PC-9 (cell line): ENCODE measurements at regions not wholly inside any gene's neighbourhood (a gene's known extent, or its start where the extent isn't known, plus 50 kb on each side); places are given as distances from the start of the nearest gene placed in this dataset.

Experiments
- BruUV-seq: library from RNA; stranded (reverse); fragments of 400-500 nt; replicated peaks from 2 replicates; lab custom pipeline; 2021; lab: Mats Ljungman, UMichigan
- CTCF ChIA-PET: fragments of 300-600 bp; sonication (Branson Sonifier 250); formaldehyde crosslinking; loops from one replicate; lab custom pipeline; 2022; ENCODE audit warnings: antibody characterized with exemption; lab: Charles Lee
- POLR2A ChIA-PET: fragments of 300-600 bp; sonication (Branson Sonifier 250); formaldehyde crosslinking; loops from one replicate; lab custom pipeline; 2022; ENCODE audit warnings: antibody characterized with exemption; ENCODE audit not compliant: unreplicated experiment; lab: Charles Lee
- DNase-seq, 2 experiments: peaks; one replicate each; pipeline versions ENCODE4 v3.0.0 to v3.0.0-alpha.2; 2015 to 2022; ENCODE audit warnings: mixed read lengths in 1 of 2
- H2AFZ ChIP-seq: fragments of 200-600 bp; sonication (generic); 2 replicates; pipeline ENCODE4 v1.8.1; 2017; ENCODE audit warnings: antibody characterized with exemption
- H3F3A ChIP-seq: fragments of 200-600 bp; sonication (generic); 2 replicates; pipeline ENCODE4 v1.8.1; 2017; ENCODE audit warnings: antibody characterized with exemption, mild to moderate bottlenecking, low read depth; ENCODE audit not compliant: insufficient read depth
- H3K27ac ChIP-seq: fragments of 200-600 bp; sonication (generic); 2 replicates; pipeline ENCODE4 v1.6.1; 2016; ENCODE audit warnings: mixed run types
- H3K27me3 ChIP-seq: fragments of 200-600 bp; sonication (generic); 2 replicates; pipeline ENCODE4 v1.6.1; 2016; ENCODE audit warnings: low read depth, mixed run types; ENCODE audit not compliant: insufficient read depth
- H3K36me3 ChIP-seq: fragments of 200-600 bp; sonication (generic); 2 replicates; pipeline ENCODE4 v1.6.1; 2016; ENCODE audit warnings: low read depth, mixed run types
- H3K4me1 ChIP-seq: fragments of 200-600 bp; sonication (generic); replicated peaks from 2 replicates; pipeline ENCODE4 v1.6.1; 2016; ENCODE audit warnings: mixed run types; ENCODE audit not compliant: insufficient read depth
- H3K4me2 ChIP-seq: fragments of 200-600 bp; sonication (generic); 2 replicates; pipeline ENCODE4 v1.6.1; 2017; ENCODE audit warnings: mixed run types
- H3K4me3 ChIP-seq: fragments of 200-600 bp; sonication (generic); 2 replicates; pipeline ENCODE4 v1.6.1; 2016; ENCODE audit warnings: mixed run types
- H3K79me2 ChIP-seq: fragments of 200-600 bp; sonication (generic); 2 replicates; pipeline ENCODE4 v1.6.1; 2017; ENCODE audit warnings: low read depth, mixed run types
- H3K9me2 ChIP-seq: fragments of 200-600 bp; sonication (generic); 2 replicates; pipeline ENCODE4 v1.8.1; 2017; ENCODE audit warnings: mild to moderate bottlenecking; ENCODE audit not compliant: insufficient read depth
- H3K9me3 ChIP-seq: fragments of 200-600 bp; sonication (generic); 2 replicates; pipeline ENCODE4 v1.8.1; 2016; ENCODE audit warnings: low read depth; ENCODE audit not compliant: insufficient read depth
- H4K20me1 ChIP-seq: fragments of 200-600 bp; sonication (generic); 2 replicates; pipeline ENCODE4 v1.8.1; 2017; ENCODE audit not compliant: insufficient read depth
- CTCF ChIP-seq: fragments of 200-600 bp; sonication (generic); conservative IDR thresholded peaks from 2 replicates; pipeline ENCODE4 v1.6.1; 2017; ENCODE audit warnings: mixed run types, antibody characterized with exemption, mild to moderate bottlenecking, moderate library complexity
- EZH2 ChIP-seq: fragments of 200-600 bp; sonication (generic); IDR thresholded peaks from 2 replicates; pipeline ENCODE4 v1.8.0; 2017; ENCODE audit warnings: antibody characterized with exemption, low read depth
- intact Hi-C: fragments of 100-400 bp; cut with micrococcal nuclease; formaldehyde crosslinking; loops from one replicate; pipeline ENCODE4 v1.10.0; 2022; ENCODE audit not compliant: unreplicated experiment

DNA sequence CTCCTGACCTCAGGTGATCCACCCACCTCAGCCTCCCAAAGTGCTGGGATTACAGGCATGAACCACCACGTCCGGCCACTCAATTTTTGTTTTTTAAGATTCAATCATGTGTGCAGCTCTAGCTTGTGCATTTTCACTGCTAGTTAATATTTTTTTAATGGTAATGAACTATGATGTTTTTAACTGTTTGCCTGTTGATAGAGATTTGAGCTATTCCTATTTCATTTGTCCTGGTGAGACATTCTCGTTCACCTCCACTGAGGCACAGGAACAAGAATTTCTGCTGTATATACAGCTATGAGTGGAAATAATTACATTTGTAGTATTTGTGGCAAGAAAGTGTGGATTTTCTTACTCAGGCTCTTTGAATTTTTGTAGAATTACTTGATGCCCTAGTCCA lies 137.7 kb upstream of the MYOCD start:
- H2AFZ ChIP-seq = no peak overlapping the region
- H3F3A ChIP-seq = no peaks in the 10 kb centered on the region
- H3K9me3 ChIP-seq = no peaks in the 10 kb centered on the region
- no peak overlapping the region for H3K27ac ChIP-seq
- intact Hi-C loops = no loop called here
- no peak for DNase-seq
- H3K4me1 ChIP-seq = no peaks in the 10 kb centered on the region
- TF ChIP-seq EZH2 (no peak), CTCF (no peak)
- H4K20me1 ChIP-seq = no peaks in the 10 kb centered on the region
- H3K27me3 ChIP-seq = no peaks in the 10 kb centered on the region
- H3K4me2 ChIP-seq = no peak overlapping the region
- CTCF ChIA-PET = no interaction called here
- H3K36me3 ChIP-seq = no peaks in the 10 kb centered on the region
- POLR2A ChIA-PET = no interaction called here
- no peaks in the 10 kb centered on the region for H3K79me2 ChIP-seq
- H3K4me3 ChIP-seq = no peak overlapping the region
- H3K9me2 ChIP-seq = no peaks in the 10 kb centered on the region
- BruUV-seq = no TSS peak

DNA sequence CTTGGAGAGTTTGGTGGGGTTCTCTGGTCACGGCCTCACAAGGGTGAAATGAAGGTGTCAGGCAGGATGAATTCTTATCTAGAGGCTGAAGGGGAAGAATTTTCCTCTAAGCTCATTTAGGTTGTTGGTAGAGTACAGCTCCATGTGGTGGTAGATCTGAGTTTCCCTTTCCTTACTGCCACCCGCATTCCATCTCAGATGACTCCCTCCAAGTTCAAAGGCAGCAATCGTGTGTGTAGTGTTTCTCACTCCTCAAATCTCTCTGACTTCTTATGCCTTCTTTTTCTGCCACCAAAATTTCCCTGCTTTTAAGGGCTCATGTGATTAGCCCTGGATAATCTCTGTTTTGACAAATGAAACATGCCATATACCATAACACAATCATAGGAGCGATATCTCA lies 135.5 kb upstream of the MYOCD start:
- intact Hi-C loops = no loop called here
- H3K4me2 ChIP-seq = no peak overlapping the region

GRCh38 chr17:12536021-12536420 lies 129.7 kb upstream of the MYOCD start:
- no peaks in the 10 kb centered on the region for H3K79me2 ChIP-seq
- H2AFZ ChIP-seq = no peak overlapping the region
- no peaks in the 10 kb centered on the region for H4K20me1 ChIP-seq
- BruUV-seq = no TSS peak
- H3K4me1 ChIP-seq = no peaks in the 10 kb centered on the region
- no peaks in the 10 kb centered on the region for H3K9me2 ChIP-seq
- H3K27ac ChIP-seq = no peak overlapping the region
- no peak overlapping the region for H3K4me3 ChIP-seq
- H3K27me3 ChIP-seq = no peaks in the 10 kb centered on the region
- ChIA-PET CTCF (no interaction called here), POLR2A (no interaction called here)
- H3F3A ChIP-seq = no peaks in the 10 kb centered on the region
- no peak for DNase-seq
- H3K9me3 ChIP-seq = no peaks in the 10 kb centered on the region
- H3K36me3 ChIP-seq = no peaks in the 10 kb centered on the region
- TF ChIP-seq EZH2 = no peak
- TF ChIP-seq CTCF = no peak
- intact Hi-C loops = no loop called here
- no peak overlapping the region for H3K4me2 ChIP-seq

More for the DNA sequence above, 135.5 kb upstream of the MYOCD start:
- no peak overlapping the region for H3K27ac ChIP-seq
- CTCF ChIA-PET = no interaction called here
- POLR2A ChIA-PET = no interaction called here
- DNase-seq = no peak
- H3K4me3 ChIP-seq = no peak overlapping the region
- H3K79me2 ChIP-seq = no peaks in the 10 kb centered on the region
- H4K20me1 ChIP-seq = no peaks in the 10 kb centered on the region
- H3K4me1 ChIP-seq = no peaks in the 10 kb centered on the region
- H3K36me3 ChIP-seq = no peaks in the 10 kb centered on the region
- H2AFZ ChIP-seq = no peak overlapping the region
- no peaks in the 10 kb centered on the region for H3K27me3 ChIP-seq
- TF ChIP-seq CTCF = no peak
- no peak for TF ChIP-seq EZH2
- no peaks in the 10 kb centered on the region for H3K9me3 ChIP-seq
- BruUV-seq = no TSS peak
- no peaks in the 10 kb centered on the region for H3K9me2 ChIP-seq
- H3F3A ChIP-seq = no peaks in the 10 kb centered on the region
